Ureter (tissue), 1 donor: ENCODE measurements at regions not wholly inside any gene's neighbourhood (a gene's known extent, or its start where the extent isn't known, plus 50 kb on each side); places are given as distances from the start of the nearest gene placed in this dataset.

Source experiments
- DNase-seq: peaks from one replicate; pipeline ENCODE4 v3.0.0-alpha.2; 2020; ENCODE audit warnings: low spot score
- donor health status: DM: yes; HTN: yes; CAD: no.

- no peak for DNase-seq
These were observed 210.0 kb upstream of the LYZL1 start for GRCh38 chr10:29078919-29079318.

DNA sequence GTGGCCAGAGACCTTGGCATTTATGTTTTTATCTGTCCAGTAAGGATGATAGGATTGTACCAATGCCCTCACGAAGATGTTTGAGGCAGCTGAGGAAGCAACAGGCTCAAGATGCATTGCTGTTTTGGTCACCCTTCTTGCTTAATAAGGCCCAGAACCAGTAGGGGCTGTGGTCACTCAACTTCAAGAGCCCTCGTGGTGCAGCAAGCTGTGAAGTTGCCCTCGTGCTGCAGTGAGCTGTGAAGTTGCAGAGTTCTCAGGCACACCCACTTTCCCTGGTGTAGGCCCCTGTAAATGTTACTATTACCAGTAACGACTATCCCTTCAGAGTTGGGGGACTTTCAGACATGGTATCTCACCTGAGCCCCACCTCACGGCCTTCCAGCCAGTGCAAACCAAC is 207.6 kb upstream of the LYZL1 start:
- no peak for DNase-seq

DNA sequence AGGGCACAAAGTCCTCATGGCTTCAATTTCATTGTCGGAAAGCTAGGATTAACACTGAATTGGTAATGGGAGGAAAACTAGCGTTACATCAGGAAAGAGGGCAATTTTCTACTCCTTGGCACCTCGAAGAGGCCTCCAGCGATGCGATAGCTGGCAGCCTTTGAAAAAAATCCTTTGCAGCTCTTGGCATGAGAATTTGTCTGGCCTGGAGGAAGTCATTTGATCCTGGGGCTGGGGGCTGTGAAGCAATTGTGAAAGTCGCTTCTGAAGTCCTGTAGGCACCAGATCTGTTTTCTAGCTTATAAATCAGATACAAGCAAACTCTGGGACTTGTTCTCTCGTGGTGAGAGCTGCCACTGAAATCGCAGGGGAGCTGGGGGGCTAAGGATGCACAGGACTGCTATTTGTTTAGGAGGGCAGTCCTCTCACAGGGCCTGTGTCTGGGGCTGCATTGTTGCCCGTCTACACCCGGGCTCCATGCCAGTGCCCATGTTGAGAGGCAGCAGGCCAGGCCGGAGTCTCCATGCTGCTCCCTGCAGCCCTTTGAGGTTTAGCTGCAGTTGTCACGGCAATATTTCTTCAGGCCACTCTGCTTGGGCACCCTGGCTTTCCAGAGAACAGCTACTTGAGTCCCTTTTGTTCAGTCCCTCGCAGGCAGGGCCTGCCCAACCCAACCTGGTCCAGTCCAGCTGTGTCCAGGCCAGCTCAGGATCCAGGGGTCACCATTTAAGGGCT is 206.8 kb upstream of the LYZL1 start:
- DNase-seq: no peak

- no peak for DNase-seq
These were observed 205.8 kb upstream of the LYZL1 start for GRCh38 chr10:29083096-29083495.

DNA sequence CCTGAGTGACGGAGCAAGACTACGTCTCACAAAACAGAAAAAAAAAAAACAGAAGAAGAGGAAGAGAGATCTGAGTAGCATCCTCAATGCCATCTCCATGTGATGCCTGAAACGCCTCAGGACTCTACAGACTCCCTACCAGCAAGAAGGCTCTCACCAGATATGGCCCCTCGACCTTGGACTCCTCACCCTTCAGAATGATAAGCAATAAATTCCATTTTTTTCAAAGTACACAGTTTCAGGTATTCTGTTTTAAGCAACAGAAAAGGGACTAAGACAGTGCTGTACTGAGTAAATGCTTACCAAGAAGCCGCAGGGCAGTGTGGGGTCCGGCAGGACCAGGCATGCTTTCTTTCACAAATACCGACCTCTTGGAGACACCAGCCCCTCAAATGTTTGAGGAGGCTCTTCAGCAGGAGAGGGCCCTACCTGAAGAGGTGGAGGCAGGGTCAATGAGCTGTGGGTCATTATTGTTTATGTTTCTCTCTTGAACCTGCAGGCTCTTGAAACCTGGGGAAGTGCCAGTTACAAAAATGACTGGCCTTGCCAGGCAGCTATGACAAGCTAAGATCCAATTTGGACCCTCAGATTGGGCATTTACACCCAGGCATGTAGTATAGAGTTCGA is 204.1 kb upstream of the LYZL1 start:
- DNase-seq: no peak

DNA sequence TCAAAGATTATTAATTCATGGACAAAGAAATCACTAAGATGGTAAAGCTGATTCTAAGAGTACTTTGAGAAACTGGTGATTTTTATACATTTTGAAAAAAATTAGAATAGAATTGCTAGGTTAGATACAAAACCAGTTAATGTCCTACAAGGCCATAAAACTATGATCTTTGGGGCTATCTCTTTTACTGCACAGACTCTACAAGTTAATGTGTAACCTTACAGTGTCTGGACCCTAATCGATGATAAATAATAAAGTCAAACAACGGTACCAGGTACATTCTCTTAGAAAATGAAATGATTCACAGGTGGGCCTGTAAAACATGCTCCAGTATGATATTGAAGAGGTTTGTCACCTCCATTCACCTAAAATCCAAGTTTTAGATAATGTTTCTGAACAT is 199.8 kb upstream of the LYZL1 start:
- no peak for DNase-seq

GRCh38 chr10:29096303-29096824 is 192.5 kb upstream of the LYZL1 start:
- DNase-seq: no peak

GRCh38 chr10:29098423-29098822 is 190.4 kb upstream of the LYZL1 start:
- DNase-seq: no peak

DNA sequence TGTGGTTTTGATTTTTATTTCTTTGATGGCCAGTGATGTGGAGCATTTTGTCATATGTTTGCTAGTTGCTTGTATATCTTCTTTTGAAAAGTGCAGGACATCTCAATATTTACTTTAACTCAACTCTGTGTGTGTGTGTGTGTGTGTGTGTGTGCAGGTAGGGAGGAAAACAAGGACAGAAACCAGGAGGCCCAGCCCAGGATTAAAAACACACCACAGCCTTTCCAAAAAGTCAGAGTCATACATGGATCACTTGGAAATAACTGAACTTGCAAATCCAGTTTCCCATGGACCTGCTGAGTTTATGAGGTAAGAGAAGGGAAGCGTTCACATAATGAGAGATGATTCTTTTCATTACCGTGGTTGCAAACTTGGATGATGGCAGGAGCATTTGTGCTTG is 189.9 kb upstream of the LYZL1 start:
- DNase-seq: no peak

DNA sequence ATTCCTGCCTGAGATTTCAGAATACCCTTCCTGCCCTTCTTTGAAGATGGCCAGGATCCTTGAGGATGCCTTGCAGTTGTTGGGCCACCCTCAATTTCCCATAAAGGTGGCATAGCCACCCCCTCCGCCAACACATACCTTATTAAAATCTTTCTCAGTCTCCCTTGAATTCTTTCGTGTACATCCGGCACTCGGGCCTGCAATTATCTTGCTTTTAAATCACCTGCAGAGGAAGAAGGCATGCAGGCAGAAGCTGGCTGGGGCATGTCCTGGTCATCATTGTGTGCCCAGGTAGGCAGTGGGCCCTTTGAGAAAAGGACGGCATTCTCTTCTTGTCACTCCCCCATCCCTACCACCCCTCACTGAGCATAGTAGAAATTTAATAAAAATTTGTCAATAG is 189.5 kb upstream of the LYZL1 start:
- DNase-seq: no peak

DNA sequence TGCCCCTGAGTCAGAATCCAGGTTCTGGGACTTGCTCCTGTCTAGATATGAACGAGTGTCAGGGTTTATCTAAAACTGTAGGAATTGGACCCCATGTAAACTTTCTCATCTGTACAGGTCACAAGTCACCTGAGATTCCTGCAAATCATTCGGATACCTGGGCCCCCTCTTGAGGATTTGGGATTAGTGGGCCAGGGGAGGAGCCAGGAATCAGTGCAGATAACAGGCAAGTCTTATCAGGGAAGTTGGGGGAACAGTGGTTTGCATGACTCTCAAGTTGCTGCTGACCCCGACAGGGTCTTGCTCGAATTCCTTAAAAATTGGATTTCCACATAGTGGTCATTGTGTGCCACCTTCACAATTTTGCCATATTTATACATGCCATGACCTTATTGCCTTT is 188.4 kb upstream of the LYZL1 start:
- DNase-seq: no peak

- DNase-seq: no peak
These were observed 186.6 kb upstream of the LYZL1 start for GRCh38 chr10:29102233-29102632.

GRCh38 chr10:29102636-29103035 is 186.2 kb upstream of the LYZL1 start:
- DNase-seq: no peak

GRCh38 chr10:29104661-29105399 is 184.0 kb upstream of the LYZL1 start:
- no peak for DNase-seq

- no peak for DNase-seq
These were observed 183.2 kb upstream of the LYZL1 start for GRCh38 chr10:29105516-29106215.

DNA sequence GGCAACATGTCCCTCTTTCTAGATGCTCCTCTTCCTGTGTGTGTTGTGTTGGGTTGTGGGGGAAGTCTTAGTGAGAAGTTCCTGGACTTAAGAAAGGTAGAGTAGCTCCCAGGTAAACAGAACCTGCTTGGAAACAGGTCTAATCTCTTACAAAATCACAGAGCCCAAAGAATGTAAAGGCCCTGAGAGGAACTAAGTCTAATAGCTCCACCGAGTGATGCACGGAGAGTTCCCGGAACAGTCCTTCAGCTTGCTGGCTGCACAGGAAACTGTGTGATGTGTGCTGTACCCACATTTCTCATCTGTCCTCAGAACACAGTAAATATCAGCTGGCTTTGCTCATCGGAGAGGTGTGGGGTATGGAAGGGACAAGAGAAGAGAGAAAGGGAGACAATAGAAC is 182.6 kb upstream of the LYZL1 start:
- no peak for DNase-seq

- no peak for DNase-seq
These were observed 180.9 kb upstream of the LYZL1 start for GRCh38 chr10:29107866-29108498.

- DNase-seq: no peak
These were observed 178.9 kb upstream of the LYZL1 start for GRCh38 chr10:29109707-29110571.

- no peak for DNase-seq
These were observed 175.8 kb upstream of the LYZL1 start for GRCh38 chr10:29112827-29113615.

DNA sequence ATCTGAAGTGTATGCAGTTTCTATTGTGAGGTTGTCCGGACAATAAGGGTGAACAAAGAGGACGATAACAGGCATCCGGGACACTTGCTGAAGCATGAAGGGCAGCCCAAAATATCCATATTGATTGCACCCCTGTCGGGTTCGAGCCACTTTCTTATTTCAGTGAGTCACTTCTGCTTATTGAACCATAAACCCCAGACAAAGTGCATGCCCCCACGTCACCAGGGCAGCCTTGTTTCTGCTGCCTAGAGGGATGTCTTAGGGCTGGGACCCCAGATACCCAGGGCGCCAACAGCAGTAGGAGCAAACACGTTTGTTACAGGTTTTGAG is 175.3 kb upstream of the LYZL1 start:
- DNase-seq: no peak
